HG03280 (cell line): ENCODE measurements at regions not wholly inside any gene's neighbourhood (a gene's known extent, or its start where the extent isn't known, plus 50 kb on each side); places are given as distances from the start of the nearest gene placed in this dataset.

ENCODE experiments used
- ATAC-seq: cut with Tn5 transposase; IDR thresholded peaks from one replicate; pipeline ENCODE4 v1.9.1; 2021; ENCODE audit warnings: mild to moderate bottlenecking, moderate library complexity; ENCODE audit not compliant: unreplicated experiment

DNA sequence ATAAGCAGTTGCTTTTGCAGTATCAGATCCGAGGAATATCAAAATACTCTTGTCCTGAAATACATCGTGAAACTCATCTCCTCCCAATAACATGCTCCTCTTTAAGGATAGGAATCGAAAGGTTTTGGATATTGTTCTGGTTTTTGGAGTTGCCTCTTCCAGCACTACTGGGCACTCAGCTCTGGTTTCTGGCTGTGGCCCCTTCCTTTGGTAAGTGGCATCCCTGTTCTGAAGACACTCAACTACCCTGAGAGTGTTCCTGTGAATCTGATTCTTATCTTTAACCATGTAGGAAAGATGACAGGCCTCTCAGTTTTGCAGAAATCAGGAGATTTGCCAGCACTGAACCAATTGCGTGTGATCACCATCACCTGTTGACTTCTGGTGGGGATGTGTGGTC is 327.5 kb upstream of the TBL1XR1 start:
- no peak for ATAC-seq

DNA sequence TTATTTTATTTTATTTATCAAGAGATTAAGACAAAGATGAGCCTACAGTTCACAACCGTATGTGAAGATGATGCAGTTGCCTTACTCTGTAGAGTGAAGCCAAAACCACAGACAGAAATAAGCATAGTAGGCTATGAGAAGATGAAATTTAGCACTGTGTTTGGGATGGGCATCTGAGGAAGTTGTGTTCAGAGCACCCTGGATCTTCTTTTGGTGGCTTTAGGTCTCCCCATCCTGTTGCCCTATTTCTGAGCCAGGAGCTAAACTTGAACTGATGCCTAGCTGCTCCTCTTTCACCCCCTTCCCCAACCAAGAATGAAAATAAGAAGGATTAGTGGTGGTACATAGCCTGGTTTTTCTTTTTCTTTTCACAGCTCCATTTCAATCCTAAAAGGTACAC is 328.1 kb upstream of the TBL1XR1 start:
- no peak for ATAC-seq

DNA sequence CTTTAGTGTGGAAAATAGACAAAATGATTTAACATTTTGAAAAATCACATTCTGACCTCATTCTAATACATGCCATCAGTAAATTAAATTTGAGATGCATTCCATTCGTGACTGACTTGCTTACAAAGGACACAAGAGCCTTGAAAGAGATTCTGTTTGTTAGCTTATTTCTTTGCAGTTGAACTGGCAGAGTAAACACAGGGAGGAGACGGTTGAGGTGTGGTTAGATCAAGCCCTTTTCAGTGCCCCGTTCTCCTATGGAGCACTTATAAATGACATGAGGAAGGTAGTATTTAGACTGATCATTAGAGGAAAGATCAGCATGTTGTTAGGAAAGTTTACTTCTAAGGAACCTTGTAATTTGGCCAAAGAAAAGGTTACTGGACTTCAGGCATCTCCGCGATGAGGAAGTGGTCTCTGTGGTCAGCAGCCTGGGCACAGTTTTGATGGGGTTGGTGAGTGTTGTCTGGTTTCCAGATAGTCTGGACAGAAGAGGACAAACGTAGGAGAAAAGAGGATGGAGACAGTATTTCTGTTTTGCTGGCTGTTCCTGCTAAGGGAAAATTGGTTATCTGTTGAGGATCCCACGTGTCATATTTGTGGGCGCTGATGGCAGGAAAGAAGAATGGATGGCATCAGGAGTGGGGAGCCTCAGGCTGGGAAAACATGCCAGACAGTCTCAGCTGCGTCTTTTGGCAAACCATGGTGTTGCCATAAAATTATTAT is 328.9 kb upstream of the TBL1XR1 start:
- ATAC-seq, result no peak

DNA sequence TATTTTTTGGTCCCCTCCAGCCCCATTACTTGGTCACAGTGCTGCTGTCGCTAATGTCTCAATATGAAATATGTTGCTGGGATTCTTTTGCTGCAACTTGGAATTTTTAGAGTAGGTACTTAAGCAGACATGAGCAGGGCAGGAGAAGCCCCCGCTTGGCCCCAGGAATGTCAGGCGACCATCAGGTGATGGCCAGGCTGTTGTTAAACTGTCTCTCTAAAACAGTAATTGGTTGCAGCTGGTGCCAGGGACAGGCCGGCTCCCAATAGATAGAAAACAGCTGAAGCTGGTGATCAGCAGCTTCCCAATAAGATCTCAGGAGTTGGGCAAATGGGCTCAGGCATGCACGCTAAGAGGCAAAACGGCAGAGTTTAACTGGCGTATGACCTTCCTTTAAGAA is 329.9 kb upstream of the TBL1XR1 start:
- no peak for ATAC-seq

DNA sequence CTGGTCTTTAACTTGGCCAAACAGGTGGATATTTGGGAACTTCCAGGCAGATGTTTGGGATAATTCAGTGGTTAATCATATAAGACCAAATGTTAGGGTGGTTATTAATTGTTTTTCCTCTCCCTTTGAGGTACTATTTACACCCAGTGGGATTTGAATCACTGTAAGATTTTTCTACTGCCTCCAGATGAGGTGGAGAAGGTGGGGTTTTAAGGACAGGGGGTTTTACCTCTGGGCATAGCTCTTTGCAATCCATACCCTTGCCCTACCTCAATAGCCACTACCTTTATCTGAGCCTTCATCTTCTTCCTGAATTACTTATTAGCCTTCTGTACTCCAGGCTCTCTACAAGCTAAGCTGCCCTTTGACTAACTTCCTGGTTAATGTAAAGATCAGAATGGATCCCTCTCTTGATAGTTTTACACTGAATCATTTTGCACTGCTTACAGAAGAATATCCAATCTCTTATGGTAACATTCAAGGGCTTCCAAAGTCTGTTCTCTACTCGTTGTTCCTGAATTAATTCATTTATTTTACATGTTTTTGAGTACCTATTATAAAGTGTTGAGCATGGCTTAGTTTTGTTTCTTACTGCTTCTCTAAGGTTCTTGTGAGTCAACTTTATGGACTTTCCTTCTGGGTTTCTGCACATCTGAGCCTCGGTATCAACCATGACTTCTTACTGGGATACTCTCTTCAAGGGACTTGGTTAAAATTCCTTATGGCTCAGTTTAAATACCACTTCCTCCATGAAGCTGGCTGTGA is 331.2 kb upstream of the TBL1XR1 start:
- no peak for ATAC-seq

DNA sequence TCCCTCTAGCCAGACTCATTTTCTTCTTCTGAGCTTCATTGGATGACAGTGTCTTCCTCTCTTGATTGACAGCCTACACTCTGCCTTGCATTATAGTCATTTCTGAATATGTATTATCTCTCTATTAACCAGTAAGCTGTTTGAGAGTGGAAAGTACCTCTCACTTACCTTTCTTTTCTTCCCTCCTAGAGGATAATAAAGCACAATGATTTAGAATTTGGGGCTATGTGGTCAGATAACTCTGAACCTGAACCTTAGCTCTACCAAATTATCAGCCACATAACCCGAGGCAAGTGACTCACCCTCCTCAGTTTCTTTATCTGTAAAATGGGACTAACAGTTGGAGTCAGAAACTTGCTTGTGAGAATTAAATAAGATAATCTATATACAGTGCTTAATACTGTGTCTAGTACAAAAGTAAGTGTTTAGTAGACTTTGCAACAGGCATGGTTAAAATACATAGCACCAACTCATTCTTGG is 331.8 kb upstream of the TBL1XR1 start:
- no peak for ATAC-seq

DNA sequence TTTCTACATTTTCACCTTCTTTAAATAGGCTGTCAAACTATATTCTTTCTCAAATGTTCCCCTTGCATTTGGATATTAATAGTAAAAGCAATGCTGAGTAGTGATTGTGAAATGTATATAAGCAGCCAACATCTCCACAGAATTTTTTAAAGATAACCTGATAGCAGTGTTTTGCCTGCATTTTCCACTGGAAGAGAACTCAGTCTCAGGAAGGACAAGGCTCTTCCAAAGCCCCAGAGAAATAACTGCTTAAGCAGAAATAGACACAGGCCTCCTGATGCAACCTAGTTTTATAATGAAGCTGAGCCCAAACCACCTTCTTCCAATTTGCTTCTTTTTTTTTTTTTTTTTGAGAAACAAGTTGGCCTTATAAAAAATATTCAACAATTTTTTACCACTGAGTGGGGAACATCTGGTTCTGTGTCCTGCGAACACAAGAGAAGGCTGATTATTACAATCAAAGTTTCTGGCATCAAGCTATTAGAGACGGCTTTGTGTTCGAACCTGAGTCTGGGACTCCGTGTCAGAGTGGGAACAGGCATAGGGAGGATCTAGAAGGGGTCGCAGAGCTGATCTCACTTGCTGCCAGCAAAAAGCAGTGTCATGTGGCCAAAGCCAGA is 332.5 kb upstream of the TBL1XR1 start:
- ATAC-seq, result no peak

DNA sequence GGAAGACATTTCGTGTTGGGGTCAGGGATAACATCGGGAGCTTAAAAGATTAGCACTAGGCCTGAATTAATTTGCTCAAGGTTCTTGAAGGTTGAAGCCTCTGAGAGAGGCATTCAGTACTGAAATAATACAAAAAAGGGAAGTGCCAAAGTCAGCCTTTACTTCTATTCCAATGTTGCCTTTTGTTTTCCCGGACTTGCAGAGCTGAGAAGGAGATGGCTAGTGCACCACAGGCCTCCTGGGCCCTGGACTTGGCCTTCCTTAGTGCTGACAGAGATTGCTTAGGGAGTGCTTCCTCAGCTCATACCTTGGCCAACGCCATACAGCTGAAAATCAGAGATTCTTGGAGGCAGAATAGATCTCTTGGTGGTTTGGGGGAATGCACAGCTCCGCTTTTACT is 333.6 kb upstream of the TBL1XR1 start:
- no peak for ATAC-seq

DNA sequence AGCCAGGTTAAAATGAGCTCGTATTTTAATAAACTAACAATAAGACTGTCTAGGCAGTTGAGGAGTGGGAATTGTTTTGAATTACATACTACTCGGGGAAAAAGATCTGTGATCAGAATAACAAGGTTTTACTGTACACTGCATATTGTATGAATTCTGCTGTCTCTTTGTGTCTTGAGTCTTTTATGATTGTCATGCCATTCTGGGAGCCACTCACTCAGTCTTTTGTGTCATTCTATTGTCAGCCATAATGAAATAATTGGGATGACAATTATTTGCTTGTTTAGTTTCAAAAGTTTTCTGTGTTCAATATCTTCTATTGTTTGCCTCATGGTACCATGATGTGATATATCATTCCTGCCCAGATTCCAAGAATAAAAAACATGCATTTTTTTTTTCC is 339.6 kb upstream of the TBL1XR1 start:
- no peak for ATAC-seq

DNA sequence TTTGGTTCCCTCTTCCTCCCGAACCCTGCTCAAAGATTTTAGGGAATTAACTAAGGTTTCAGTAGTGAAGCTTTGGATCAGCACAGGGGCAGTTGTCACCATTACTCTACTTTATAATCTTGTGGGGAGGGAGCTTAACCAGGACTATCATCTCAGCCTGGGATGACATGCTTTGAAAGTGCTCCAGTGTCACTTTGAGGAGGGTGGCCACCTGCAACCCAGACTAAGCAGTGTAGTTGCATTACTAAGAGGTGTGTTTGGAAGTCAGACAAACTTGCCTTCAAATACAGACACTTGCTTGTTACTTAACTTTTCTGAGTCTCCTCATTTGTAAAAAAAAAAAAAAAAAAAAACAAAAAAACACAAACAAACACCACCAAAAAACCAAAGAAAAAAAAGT is 340.3 kb upstream of the TBL1XR1 start:
- ATAC-seq, result no peak

DNA sequence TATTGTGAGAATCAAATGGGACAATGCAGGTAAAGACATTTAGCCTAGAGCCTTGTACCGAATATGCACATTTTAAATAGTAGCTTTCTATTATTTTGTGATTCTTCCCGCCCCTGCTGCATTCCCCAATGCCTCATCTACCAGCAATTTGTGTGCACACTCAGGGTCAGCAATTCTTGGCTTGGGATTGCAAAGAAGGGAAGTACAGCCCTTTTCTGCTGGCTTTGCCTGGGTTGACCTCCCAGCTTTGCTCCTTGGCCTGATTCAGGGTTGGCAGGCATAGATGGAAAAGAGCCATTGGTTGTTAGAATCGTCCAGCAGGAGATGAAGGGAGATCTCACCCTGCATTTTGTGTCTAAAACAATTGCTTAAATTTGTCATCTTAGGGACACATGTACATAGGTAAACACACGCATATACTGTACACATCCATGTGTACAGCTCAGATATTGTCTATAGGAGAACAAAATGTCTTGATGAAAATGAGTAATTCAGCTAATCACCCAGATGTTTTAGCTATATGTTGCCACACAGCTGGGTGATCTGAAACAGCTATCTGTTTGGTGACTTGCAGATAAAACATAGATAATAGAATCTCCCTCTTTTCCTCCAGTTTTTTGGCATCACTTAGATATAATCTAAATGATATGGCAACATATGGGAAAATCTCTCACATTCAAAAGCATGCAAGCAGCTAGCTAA is 340.9 kb upstream of the TBL1XR1 start:
- ATAC-seq, result no peak

DNA sequence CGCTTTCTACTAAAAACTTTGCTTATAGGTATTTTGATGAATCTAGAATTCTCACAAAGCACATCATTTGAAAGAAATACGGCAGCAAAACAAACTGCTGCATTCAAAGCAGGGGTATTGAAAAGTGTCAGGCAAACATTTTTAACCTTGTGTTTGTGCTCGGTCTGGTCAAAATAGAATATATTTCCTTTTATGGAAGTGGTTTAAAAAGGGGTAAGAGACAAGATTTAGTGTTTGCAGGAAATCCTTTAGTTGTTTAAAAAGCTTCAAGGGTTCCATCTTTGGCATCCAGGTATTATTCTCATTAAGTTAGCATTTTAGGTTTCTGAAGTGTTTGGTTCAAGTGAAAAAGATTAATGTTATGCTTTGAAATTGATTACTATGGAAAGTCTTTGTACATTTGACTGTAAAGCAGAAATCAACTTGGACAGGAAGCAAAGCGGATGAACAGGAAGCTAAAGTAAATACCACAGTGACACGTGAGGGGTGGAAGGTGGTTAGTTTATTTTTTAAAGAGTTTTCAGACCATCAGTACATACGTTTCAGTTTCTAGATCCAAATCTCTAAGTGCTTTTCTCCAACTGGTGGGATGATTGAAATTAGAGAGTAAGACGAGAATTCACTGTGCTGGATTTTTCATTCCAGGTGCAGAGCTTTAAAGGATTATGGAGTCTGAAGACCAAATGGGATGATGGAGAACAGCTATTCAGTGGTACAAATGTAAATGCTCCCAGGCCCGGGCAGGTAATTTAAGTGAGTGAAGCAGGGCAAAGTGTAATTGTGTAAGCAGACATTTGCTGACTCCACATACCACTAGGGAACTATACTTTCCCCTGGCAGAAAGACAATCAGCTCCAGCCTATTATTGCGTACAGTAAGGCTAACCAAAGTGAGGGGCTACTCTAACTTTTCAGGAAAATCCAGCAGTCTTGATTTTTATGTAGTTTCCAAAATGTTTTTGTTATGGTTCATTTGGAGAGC is 341.8 kb upstream of the TBL1XR1 start:
- ATAC-seq, result peak; percentile 71

DNA sequence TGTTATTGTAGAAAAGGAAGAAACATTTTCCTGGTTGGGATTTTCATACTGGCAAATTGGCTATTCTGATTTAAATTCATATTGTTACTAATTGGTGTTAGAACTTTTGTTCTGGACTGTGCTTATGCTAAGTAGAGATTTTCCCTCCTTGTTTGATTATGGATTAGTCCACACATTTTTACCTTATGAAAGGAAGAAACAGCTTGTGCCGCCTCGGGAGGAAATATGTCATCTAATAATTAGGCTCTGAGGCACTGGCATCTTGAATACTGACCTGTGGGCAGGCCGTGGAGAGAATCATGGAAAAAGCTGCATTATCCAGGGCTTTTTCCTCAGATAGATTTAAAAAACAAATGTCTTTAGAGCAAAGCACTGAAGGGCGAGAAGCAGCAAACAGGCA is 344.3 kb upstream of the TBL1XR1 start:
- no peak for ATAC-seq

DNA sequence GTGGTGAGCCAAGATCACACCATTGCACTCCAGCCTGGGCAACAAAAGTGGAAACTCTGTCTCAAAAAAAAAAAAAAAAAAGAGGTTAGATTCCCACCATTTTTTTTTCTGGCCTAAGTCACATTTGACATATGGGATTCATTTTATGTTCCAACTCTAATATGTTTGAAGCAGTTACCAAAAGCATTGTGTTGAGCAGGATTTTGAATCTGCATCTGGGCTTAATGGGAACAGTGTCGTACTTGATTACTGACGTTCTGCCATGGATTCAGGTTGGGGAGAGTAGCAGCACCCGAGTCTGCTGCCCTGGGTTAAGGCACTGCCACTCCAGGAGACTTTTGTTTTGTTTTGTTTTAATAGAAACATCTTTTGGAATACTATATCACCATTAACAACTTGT is 348.7 kb upstream of the TBL1XR1 start:
- ATAC-seq, result no peak

DNA sequence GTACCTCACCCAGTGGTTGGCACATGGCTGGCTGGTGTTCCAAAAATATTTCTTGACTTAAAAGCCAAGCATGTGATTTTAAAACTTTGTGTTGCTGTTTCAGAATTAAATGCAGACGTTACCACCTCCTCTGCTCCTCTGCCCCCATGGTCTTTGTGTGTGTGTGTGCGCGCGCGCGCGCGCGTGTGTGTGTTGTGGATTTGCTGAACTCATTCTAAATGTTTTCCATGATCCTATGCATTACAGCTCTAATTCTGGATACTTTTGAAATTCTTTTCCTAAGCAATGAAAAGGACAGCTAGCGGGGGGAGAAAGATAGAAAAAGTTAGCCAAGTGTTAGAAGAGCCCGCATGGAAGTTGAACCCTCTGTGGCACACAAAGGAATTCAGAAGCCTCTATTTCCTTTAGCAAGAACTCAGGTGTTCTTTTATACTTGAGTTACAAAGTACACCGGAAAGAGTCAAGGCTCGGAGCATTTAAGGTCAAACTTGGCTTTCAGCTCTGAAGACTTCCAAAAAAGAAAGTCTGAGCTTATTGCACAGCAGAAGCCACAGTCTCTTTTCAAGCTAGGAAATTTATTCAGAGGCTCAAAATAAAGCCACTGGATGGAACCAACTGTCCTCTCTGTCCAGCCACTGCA is 350.5 kb upstream of the TBL1XR1 start:
- no peak for ATAC-seq

DNA sequence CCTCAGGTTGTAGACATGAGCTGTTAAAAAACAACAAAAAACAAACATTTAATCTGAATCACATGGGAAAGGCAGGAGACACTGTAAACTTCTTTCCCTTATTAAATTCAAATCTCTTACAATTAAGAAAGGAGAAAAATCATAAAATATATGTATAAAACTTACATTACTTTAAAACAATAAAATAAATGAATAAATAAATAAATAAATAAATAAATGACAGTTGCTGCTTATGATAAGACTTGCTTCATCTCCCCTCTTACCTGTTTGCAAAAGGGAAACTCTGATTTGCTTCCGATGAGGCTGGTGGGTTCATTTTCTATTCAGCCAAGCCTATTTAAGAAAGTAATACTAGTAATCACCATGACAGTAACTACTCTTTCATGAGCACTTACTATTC is 353.4 kb upstream of the TBL1XR1 start:
- ATAC-seq, result no peak

DNA sequence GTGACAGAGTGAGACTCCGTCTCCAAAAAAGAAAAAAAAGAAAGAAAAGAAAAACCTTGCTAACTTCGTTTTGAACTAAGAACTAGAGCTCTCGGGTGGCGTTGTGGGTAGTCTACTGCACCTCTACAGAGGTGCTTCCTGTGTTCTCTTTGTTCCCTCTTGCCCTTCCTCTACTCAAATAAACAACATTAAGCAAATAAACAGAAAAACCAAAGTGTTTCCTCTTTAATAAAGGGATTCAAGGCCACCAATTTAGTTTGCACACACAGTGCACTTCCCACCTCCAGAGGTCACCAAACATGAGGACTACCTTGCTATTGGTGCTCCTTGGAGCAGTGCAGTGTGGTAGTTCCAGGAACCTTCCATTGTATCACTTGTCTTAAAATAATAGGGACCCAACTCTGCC is 354.2 kb upstream of the TBL1XR1 start:
- no peak for ATAC-seq

DNA sequence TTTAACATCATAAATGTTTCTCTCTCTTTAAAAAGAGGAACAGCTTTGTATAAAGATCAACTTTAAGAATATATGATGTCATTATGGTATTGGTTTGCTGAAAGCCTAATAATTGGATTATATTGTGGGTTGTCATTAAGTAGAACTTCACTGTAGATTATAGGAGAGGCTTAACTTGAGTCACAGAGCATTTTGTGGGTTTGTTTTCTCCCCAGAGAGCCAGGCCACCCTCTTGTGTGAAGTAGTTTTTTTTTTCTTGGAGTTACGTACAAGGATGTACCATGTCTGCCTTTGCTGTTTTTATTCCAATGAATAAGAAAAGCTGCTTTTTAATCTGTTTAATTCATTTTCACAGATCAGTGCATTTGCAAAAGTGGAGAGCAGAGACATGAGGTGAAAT is 354.8 kb upstream of the TBL1XR1 start:
- no peak for ATAC-seq

DNA sequence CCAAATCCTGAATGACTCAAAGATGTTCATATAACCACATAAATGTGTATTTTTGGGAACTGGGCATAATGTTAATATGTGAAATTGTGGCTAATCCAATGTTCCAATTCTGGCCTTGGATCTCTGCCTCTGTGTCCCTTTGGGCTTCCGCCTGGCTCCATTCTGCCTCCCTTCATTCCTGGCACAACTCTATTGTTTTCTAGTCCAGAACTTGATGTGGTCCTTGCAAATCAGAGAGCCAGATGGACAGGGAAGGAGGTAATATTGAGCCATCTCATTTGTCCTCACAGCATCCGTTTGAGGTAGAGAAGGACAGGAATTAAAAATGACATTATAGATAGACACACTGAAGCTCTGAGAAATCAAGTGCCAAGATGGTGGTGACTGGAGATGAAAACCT is 355.7 kb upstream of the TBL1XR1 start:
- no peak for ATAC-seq

DNA sequence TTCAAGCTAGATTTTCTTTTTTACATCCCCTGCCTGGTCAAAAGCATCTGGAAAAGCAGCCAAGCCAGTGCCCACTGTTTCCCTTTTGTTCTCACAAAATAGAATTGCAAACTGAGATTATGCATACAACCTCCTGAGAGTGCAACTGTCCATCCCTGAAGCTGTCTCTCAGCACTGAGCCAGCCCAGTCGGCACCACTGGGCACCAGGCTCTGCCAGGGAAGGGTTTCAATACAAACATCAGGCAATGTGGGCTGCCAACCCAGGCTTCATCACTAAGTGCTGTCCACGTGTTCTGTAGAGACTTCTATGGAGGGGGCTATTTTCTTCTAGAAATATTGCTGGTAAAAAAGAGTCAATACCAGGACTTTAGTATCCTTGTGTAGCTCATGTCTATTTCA is 356.3 kb upstream of the TBL1XR1 start:
- no peak for ATAC-seq
